ENCODE measurements at regions not wholly inside any gene's neighbourhood (a gene's known extent, or its start where the extent isn't known, plus 50 kb on each side); places are given as distances from the start of the nearest gene placed in this dataset.

- no peak overlapping the region for H3K4me2 ChIP-seq (ENCODE audit: low read length)
- H3K4me1 ChIP-seq (ENCODE audit: control insufficient read depth, low read length) = no peaks in the 10 kb centered on the region
- H3K27me3 ChIP-seq (ENCODE audit: control insufficient read depth, low read length) = no peaks in the 10 kb centered on the region
- no peak overlapping the region for H3K27ac ChIP-seq (ENCODE audit: low read depth, low read length)
- no peaks in the 10 kb centered on the region for H3K36me3 ChIP-seq (ENCODE audit: control insufficient read depth, low read length)
- H3K9me3 ChIP-seq (ENCODE audit: control insufficient read depth, insufficient read depth, low read length) = no peaks in the 10 kb centered on the region
- no peaks in the 10 kb centered on the region for H3K9me2 ChIP-seq (replicated peaks; ENCODE audit: control insufficient read depth, low read length)
- no peaks in the 10 kb centered on the region for H3K79me2 ChIP-seq (ENCODE audit: control insufficient read depth, low read length)
- no peaks in the 10 kb centered on the region for H3F3A ChIP-seq (ENCODE audit: control insufficient read depth, insufficient read depth)
- no peaks in the 10 kb centered on the region for H4K20me1 ChIP-seq (ENCODE audit: control insufficient read depth, insufficient read depth, low read depth, low read length)
- no peak for TF ChIP-seq CTCF (IDR thresholded peaks at IDR 0.05; ENCODE audit: low read depth, low read length, poor library complexity, severe bottlenecking)
- no peak for TF ChIP-seq EZH2phosphoT487 (IDR thresholded peaks at IDR 0.05; ENCODE audit: borderline replicate concordance, low read length)
- no peak overlapping the region for H3K4me3 ChIP-seq (ENCODE audit: low read length)
Measured at GRCh38 chr3:7867587-7867986, 634.0 kb upstream of the LMCD1 start.

- H4K20me1 ChIP-seq (ENCODE audit: control insufficient read depth, insufficient read depth, low read depth, low read length) = no peaks in the 10 kb centered on the region
- H3K9me2 ChIP-seq (replicated peaks; ENCODE audit: control insufficient read depth, low read length) = no peaks in the 10 kb centered on the region
- no peaks in the 10 kb centered on the region for H3K4me1 ChIP-seq (ENCODE audit: control insufficient read depth, low read length)
- TF ChIP-seq CTCF (IDR thresholded peaks at IDR 0.05; ENCODE audit: low read depth, low read length, poor library complexity, severe bottlenecking) = no peak
- no peak for TF ChIP-seq EZH2phosphoT487 (IDR thresholded peaks at IDR 0.05; ENCODE audit: borderline replicate concordance, low read length)
- no peak overlapping the region for H3K4me3 ChIP-seq (ENCODE audit: low read length)
- H3F3A ChIP-seq (ENCODE audit: control insufficient read depth, insufficient read depth) = no peaks in the 10 kb centered on the region
- no peak overlapping the region for H3K4me2 ChIP-seq (ENCODE audit: low read length)
- no peaks in the 10 kb centered on the region for H3K9me3 ChIP-seq (ENCODE audit: control insufficient read depth, insufficient read depth, low read length)
- no peak overlapping the region for H3K27ac ChIP-seq (ENCODE audit: low read depth, low read length)
- no peaks in the 10 kb centered on the region for H3K36me3 ChIP-seq (ENCODE audit: control insufficient read depth, low read length)
- no peaks in the 10 kb centered on the region for H3K27me3 ChIP-seq (ENCODE audit: control insufficient read depth, low read length)
- H3K79me2 ChIP-seq (ENCODE audit: control insufficient read depth, low read length) = no peaks in the 10 kb centered on the region
Measured at GRCh38 chr3:7871003-7871560, 630.5 kb upstream of the LMCD1 start.

GRCh38 chr3:7874116-7874515 is 627.5 kb upstream of the LMCD1 start:
- no peaks in the 10 kb centered on the region for H3K9me3 ChIP-seq (ENCODE audit: control insufficient read depth, insufficient read depth, low read length)
- no peak for TF ChIP-seq EZH2phosphoT487 (IDR thresholded peaks at IDR 0.05; ENCODE audit: borderline replicate concordance, low read length)
- no peak for TF ChIP-seq CTCF (IDR thresholded peaks at IDR 0.05; ENCODE audit: low read depth, low read length, poor library complexity, severe bottlenecking)

More at GRCh38 chr3:7874116-7874515, 627.5 kb upstream of the LMCD1 start:
- Histone ChIP-seq H3K9me2 (replicated peaks; ENCODE audit: control insufficient read depth, low read length) (no peaks in the 10 kb centered on the region), H3K4me2 (ENCODE audit: low read length) (no peak overlapping the region), H4K20me1 (ENCODE audit: control insufficient read depth, insufficient read depth, low read depth, low read length) (no peaks in the 10 kb centered on the region), H3K79me2 (ENCODE audit: control insufficient read depth, low read length) (no peaks in the 10 kb centered on the region), H3K27me3 (ENCODE audit: control insufficient read depth, low read length) (no peaks in the 10 kb centered on the region), H3K27ac (ENCODE audit: low read depth, low read length) (no peak overlapping the region), H3F3A (ENCODE audit: control insufficient read depth, insufficient read depth) (no peaks in the 10 kb centered on the region), H3K4me1 (ENCODE audit: control insufficient read depth, low read length) (no peaks in the 10 kb centered on the region), H3K36me3 (ENCODE audit: control insufficient read depth, low read length) (no peaks in the 10 kb centered on the region), H3K4me3 (ENCODE audit: low read length) (no peak overlapping the region)

Measured in DOHH2 (cell line).